Loucy (cell line): ENCODE measurements at regions not wholly inside any gene's neighbourhood (a gene's known extent, or its start where the extent isn't known, plus 50 kb on each side); places are given as distances from the start of the nearest gene placed in this dataset.

Experiments
- H2AFZ ChIP-seq: fragments of 200-600 bp; sonication (generic); 2 replicates; pipeline ENCODE4 v1.6.0; 2016; ENCODE audit warnings: antibody characterized with exemption, mild to moderate bottlenecking, low read length, moderate library complexity
- H3F3A ChIP-seq: fragments of 200-600 bp; 2 replicates; pipeline ENCODE4 v1.6.0; 2016; ENCODE audit warnings: antibody characterized with exemption, low read depth, mild to moderate bottlenecking
- H3K27me3 ChIP-seq: fragments of 200-600 bp; sonication (generic); 2 replicates; pipeline ENCODE4 v1.6.1; 2014; ENCODE audit warnings: low read length, mild to moderate bottlenecking; ENCODE audit not compliant: insufficient read depth, poor library complexity, severe bottlenecking
- H3K36me3 ChIP-seq: fragments of 200-600 bp; sonication (generic); 2 replicates; pipeline ENCODE4 v1.6.1; 2016; ENCODE audit warnings: low read length; ENCODE audit not compliant: insufficient read depth
- H3K4me1 ChIP-seq: fragments of 200-600 bp; sonication (generic); 2 replicates; pipeline ENCODE4 v1.5.1; 2014; ENCODE audit warnings: low read length, mild to moderate bottlenecking; ENCODE audit not compliant: insufficient read depth, poor library complexity, severe bottlenecking
- H3K4me2 ChIP-seq: fragments of 200-600 bp; sonication (generic); 2 replicates; pipeline ENCODE4 v1.6.0; 2014; ENCODE audit warnings: antibody characterized with exemption, low read length, low read depth, mild to moderate bottlenecking; ENCODE audit not compliant: poor library complexity, severe bottlenecking
- H3K4me3 ChIP-seq: fragments of 200-600 bp; sonication (generic); 2 replicates; pipeline ENCODE4 v1.5.1; 2014; ENCODE audit warnings: low read length, mild to moderate bottlenecking, mixed read lengths; ENCODE audit not compliant: poor library complexity, severe bottlenecking
- H3K79me2 ChIP-seq: fragments of 200-600 bp; sonication (generic); 2 replicates; pipeline ENCODE4 v1.6.1; 2014; ENCODE audit warnings: low read length; ENCODE audit not compliant: insufficient read depth
- H3K9ac ChIP-seq: fragments of 200-600 bp; sonication (generic); 2 replicates; pipeline ENCODE4 v1.6.0; 2014; ENCODE audit warnings: mild to moderate bottlenecking, low read depth, low read length, moderate library complexity; ENCODE audit not compliant: poor library complexity, severe bottlenecking
- H3K9me2 ChIP-seq: fragments of 200-600 bp; sonication (generic); replicated peaks from 2 replicates; pipeline ENCODE4 v1.6.1; 2016; ENCODE audit warnings: low read depth, low read length, mixed read lengths
- H3K9me3 ChIP-seq: fragments of 200-600 bp; sonication (generic); 2 replicates; pipeline ENCODE4 v1.6.1; 2014; ENCODE audit warnings: mild to moderate bottlenecking, antibody characterized with exemption, low read length, low read depth; ENCODE audit not compliant: insufficient read depth
- H4K20me1 ChIP-seq: fragments of 200-600 bp; sonication (generic); 2 replicates; pipeline ENCODE4 v1.6.0; 2014; ENCODE audit warnings: antibody characterized with exemption, low read length, mild to moderate bottlenecking; ENCODE audit not compliant: insufficient read depth, poor library complexity, severe bottlenecking
- EZH2phosphoT487 ChIP-seq: fragments of 200-600 bp; IDR thresholded peaks from 2 replicates; pipeline ENCODE4 v1.6.1; 2018; ENCODE audit warnings: antibody characterized with exemption, mild to moderate bottlenecking, moderate library complexity, borderline replicate concordance
- TF ChIP-seq, protein P1 (sequence below): fragments of 200-600 bp; sonication (generic); conservative IDR thresholded peaks from 2 replicates; pipeline ENCODE4 v1.5.1; 2014; ENCODE audit warnings: mild to moderate bottlenecking, antibody characterized with exemption, low read length

DNA sequence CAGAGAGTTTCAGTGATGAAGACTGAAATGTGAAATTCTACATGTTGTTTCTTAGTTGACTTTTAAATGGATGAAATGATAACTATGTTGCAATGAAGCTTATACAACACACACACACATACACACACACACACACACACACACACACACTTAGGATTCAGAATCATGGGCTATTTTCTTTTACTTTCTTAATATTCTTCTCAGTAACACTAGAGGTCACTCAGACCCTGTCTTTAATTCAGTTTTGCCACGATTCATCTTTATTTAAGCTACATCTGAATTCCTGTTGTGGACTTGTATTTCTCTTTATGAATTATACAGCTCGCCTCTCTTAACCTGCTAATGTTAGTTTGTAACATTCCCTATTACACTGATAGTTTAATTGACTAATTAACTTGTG is 109.6 kb upstream of the GOT2 start:
- Histone ChIP-seq H3K9me2 (no peaks in the 10 kb centered on the region), H3K9me3 (no peaks in the 10 kb centered on the region), H2AFZ (no peak overlapping the region), H3K4me2 (no peak overlapping the region), H3K79me2 (no peaks in the 10 kb centered on the region), H3K27me3 (no peaks in the 10 kb centered on the region), H4K20me1 (no peaks in the 10 kb centered on the region), H3K4me3 (no peak overlapping the region), H3F3A (no peaks in the 10 kb centered on the region), H3K9ac (no peak overlapping the region), H3K36me3 (no peaks in the 10 kb centered on the region), H3K4me1 (no peaks in the 10 kb centered on the region)
- TF ChIP-seq, protein P1, sequence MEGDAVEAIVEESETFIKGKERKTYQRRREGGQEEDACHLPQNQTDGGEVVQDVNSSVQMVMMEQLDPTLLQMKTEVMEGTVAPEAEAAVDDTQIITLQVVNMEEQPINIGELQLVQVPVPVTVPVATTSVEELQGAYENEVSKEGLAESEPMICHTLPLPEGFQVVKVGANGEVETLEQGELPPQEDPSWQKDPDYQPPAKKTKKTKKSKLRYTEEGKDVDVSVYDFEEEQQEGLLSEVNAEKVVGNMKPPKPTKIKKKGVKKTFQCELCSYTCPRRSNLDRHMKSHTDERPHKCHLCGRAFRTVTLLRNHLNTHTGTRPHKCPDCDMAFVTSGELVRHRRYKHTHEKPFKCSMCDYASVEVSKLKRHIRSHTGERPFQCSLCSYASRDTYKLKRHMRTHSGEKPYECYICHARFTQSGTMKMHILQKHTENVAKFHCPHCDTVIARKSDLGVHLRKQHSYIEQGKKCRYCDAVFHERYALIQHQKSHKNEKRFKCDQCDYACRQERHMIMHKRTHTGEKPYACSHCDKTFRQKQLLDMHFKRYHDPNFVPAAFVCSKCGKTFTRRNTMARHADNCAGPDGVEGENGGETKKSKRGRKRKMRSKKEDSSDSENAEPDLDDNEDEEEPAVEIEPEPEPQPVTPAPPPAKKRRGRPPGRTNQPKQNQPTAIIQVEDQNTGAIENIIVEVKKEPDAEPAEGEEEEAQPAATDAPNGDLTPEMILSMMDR, result peak; percentile 49
- TF ChIP-seq EZH2phosphoT487, result no peak

DNA sequence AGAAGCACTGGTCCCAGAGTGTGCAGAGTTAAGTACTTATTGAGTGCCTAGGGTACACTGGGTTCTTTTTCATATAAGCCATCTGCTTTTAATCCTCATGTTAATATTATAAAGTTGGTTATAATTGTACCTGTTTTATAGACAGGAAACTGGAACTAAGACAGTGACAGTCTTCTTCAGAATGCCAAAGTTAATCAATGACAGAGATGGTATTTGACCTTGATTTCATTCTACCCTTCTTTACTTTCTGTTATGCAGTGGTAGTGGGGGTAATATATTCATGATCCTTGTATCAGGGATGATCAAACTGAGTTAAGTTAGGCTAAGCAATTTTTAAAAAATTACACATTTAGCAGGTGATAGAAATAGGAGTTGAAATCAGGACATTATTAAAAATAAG is 108.6 kb upstream of the GOT2 start:
- Histone ChIP-seq H4K20me1 (no peaks in the 10 kb centered on the region), H3K4me3 (no peak overlapping the region), H3K4me2 (no peak overlapping the region), H3K36me3 (no peaks in the 10 kb centered on the region), H3K27me3 (no peaks in the 10 kb centered on the region), H2AFZ (no peak overlapping the region), H3K9me3 (no peaks in the 10 kb centered on the region), H3K79me2 (no peaks in the 10 kb centered on the region), H3K9me2 (no peaks in the 10 kb centered on the region), H3K9ac (no peak overlapping the region), H3F3A (no peaks in the 10 kb centered on the region), H3K4me1 (no peaks in the 10 kb centered on the region)
- no peak for TF ChIP-seq EZH2phosphoT487
- TF ChIP-seq, protein P1, result no peak

DNA sequence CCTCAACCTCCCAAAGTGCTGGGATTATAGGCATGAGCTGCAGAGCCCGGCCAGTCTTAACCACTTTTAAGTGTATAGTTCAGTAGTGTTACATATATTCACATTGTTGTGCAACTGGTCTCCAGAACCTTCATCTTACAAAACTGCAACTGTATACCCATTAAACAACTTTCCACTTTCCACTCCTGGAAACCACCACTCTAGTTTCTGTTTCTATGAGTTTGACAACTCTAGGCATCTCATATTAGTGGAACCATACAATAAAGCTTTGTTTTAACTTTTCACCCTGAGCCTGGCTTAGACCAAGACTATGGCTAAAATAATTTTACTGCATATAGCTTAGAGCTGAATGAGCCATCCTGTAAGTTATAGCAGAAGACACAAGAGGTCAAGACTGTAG is 108.0 kb upstream of the GOT2 start:
- no peaks in the 10 kb centered on the region for H3K79me2 ChIP-seq
- no peak overlapping the region for H2AFZ ChIP-seq
- no peaks in the 10 kb centered on the region for H3K9me3 ChIP-seq
- H3F3A ChIP-seq, result no peaks in the 10 kb centered on the region
- H3K9me2 ChIP-seq, result no peaks in the 10 kb centered on the region
- H3K4me3 ChIP-seq, result no peak overlapping the region
- no peaks in the 10 kb centered on the region for H3K4me1 ChIP-seq
- H3K27me3 ChIP-seq, result no peaks in the 10 kb centered on the region
- H3K4me2 ChIP-seq, result no peak overlapping the region
- TF ChIP-seq EZH2phosphoT487, result no peak
- TF ChIP-seq, protein P1, result no peak
- no peak overlapping the region for H3K9ac ChIP-seq
- no peaks in the 10 kb centered on the region for H3K36me3 ChIP-seq
- H4K20me1 ChIP-seq, result no peaks in the 10 kb centered on the region
